Lower lobe of right lung (tissue), 2 donors: ENCODE measurements at regions not wholly inside any gene's neighbourhood (a gene's known extent, or its start where the extent isn't known, plus 50 kb on each side); places are given as distances from the start of the nearest gene placed in this dataset.

Experiments used
- ATAC-seq, 2 donors: fragments of 200-7000 bp; cut with Tn5 transposase; one replicate each; pipeline ENCODE4 v1.9.1; 2020 to 2022; ENCODE audit warnings: mild to moderate bottlenecking in 2 of 2, moderate library complexity in 2 of 2
- DNase-seq: peaks from one replicate; pipeline ENCODE4 v3.0.0-alpha.2; 2020
- H3K27ac ChIP-seq: fragments of 200-600 bp; one replicate; pipeline ENCODE4 v1.8.0; 2022
- H3K27me3 ChIP-seq: fragments of 200-600 bp; one replicate; pipeline ENCODE4 v1.8.0; 2022; ENCODE audit warnings: low read depth
- H3K36me3 ChIP-seq: fragments of 200-600 bp; one replicate; pipeline ENCODE4 v1.8.0; 2022; ENCODE audit warnings: mild to moderate bottlenecking
- H3K4me1 ChIP-seq: fragments of 200-600 bp; one replicate; pipeline ENCODE4 v1.8.0; 2022
- H3K4me3 ChIP-seq: fragments of 200-600 bp; one replicate; pipeline ENCODE4 v1.8.0; 2022; ENCODE audit warnings: mild to moderate bottlenecking
- H3K9me3 ChIP-seq: fragments of 200-600 bp; one replicate; pipeline ENCODE4 v1.8.0; 2022
- intact Hi-C: fragments of 100-400 bp; cut with DNase I; formaldehyde crosslinking; loops from one replicate; pipeline ENCODE4 v1.11.0; 2022
- TF ChIP-seq, protein P1 (sequence below): fragments of 200-600 bp; IDR thresholded peaks from one replicate; pipeline ENCODE4 v1.8.0; 2022; ENCODE audit warnings: antibody characterized with exemption, mild to moderate bottlenecking
- donor health status: DM: no; HTN: yes; CAD: no; lungs with severe emphysema.

DNA sequence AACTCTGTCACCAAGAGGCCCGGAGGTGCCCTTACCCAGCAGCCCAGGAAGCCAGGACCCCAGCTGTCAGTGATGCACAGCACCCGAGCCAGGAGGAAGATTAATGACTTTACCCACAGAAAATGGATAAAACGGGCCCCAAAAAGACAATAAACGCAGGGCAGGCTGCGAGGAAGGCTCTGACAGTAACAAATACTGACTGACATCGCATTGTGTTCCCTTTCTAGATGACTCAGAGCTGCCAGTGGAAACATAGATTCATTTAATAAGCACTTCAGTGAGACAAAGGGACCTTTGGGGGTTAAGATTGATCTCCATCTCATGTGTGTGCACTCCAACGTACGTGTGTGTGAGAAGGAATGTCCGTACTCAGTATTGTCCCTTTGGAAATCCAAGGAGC lies 225.3 kb upstream of the PPP2R3A start:
- peaks cover 10% of the 10 kb centered on the region for H3K9me3 ChIP-seq
- ATAC-seq, result no peak
- H3K4me1 ChIP-seq, result no peaks in the 10 kb centered on the region
- DNase-seq, result no peak
- intact Hi-C loops, result no loop called here
- H3K27me3 ChIP-seq, result no peaks in the 10 kb centered on the region
- no peaks in the 10 kb centered on the region for H3K36me3 ChIP-seq
- H3K27ac ChIP-seq, result no peak overlapping the region
- H3K4me3 ChIP-seq, result no peak overlapping the region
- TF ChIP-seq, protein P1, sequence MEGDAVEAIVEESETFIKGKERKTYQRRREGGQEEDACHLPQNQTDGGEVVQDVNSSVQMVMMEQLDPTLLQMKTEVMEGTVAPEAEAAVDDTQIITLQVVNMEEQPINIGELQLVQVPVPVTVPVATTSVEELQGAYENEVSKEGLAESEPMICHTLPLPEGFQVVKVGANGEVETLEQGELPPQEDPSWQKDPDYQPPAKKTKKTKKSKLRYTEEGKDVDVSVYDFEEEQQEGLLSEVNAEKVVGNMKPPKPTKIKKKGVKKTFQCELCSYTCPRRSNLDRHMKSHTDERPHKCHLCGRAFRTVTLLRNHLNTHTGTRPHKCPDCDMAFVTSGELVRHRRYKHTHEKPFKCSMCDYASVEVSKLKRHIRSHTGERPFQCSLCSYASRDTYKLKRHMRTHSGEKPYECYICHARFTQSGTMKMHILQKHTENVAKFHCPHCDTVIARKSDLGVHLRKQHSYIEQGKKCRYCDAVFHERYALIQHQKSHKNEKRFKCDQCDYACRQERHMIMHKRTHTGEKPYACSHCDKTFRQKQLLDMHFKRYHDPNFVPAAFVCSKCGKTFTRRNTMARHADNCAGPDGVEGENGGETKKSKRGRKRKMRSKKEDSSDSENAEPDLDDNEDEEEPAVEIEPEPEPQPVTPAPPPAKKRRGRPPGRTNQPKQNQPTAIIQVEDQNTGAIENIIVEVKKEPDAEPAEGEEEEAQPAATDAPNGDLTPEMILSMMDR, result no peak

DNA sequence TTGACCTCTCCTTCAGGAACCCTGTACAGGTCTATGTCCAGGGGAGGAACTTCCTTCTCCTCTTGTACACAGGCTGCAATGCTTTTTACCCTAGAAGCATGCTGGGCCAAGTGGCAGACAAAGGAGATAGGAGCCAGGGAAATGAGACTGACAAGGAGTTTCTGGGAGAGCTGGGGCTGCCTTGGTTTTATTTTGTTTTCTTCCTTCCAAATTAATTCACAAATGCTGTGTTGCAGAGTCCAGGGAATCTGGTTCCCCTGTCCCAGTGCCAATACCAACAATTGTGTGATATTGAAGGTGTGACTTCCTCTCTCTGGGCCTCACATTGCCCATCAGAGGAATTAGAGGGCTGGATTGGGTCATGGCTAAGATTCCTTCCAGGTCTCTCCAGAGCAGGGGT lies 224.8 kb upstream of the PPP2R3A start:
- no peak overlapping the region for H3K27ac ChIP-seq
- H3K27me3 ChIP-seq, result no peaks in the 10 kb centered on the region
- intact Hi-C loops, result no loop called here
- TF ChIP-seq, protein P1, result no peak
- DNase-seq, result no peak
- no peaks in the 10 kb centered on the region for H3K36me3 ChIP-seq
- no peak for ATAC-seq
- H3K4me1 ChIP-seq, result no peaks in the 10 kb centered on the region
- no peak overlapping the region for H3K4me3 ChIP-seq
- peaks cover 10% of the 10 kb centered on the region for H3K9me3 ChIP-seq

DNA sequence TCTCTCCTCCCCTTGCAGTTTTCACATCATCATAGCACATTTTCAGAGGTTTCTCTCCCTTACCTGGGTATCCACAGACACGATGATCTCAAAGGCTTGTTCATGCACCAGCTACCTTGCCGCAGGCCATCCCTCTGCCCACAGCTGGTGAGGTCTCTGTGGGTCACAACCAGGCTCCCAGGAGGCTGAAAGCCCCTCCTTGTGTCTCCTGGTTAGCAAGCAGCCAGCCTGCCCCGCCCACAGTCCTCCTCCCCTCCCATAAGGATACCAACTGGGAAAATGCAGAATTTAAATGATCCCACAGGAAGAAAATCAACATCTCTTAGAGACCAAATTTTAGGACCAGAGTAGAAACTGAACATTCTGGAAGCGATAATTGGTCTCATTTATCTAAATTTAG lies 213.5 kb upstream of the PPP2R3A start:
- no peaks in the 10 kb centered on the region for H3K27me3 ChIP-seq
- intact Hi-C loops, result no loop called here
- H3K27ac ChIP-seq, result no peak overlapping the region
- H3K4me3 ChIP-seq, result no peak overlapping the region
- no peaks in the 10 kb centered on the region for H3K9me3 ChIP-seq
- DNase-seq, result no peak
- ATAC-seq, result no peak
- H3K36me3 ChIP-seq, result no peaks in the 10 kb centered on the region
- TF ChIP-seq, protein P1, result no peak
- no peaks in the 10 kb centered on the region for H3K4me1 ChIP-seq

DNA sequence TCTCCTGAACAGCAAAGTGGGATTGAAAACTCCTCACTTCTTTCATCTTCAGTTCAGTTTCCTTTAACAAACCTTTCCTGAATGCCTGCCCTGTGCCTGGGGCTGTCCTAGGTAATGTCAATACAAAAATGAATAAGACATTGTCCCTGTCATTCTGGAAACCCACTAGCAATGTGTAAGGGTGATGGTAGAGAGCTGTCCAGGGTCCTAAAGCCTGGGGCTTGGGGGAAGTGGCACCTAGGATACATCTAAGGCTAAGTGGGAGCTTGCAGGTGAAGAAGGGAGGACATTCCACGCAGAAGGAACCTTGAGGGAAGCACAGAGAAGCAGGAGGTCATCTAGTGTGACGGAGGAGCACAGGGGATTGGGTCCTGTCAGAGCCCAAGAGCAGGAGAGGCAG lies 212.7 kb upstream of the PPP2R3A start:
- DNase-seq, result no peak
- Histone ChIP-seq H3K27ac (no peak overlapping the region), H3K9me3 (no peaks in the 10 kb centered on the region), H3K4me3 (no peak overlapping the region), H3K4me1 (no peaks in the 10 kb centered on the region), H3K36me3 (no peaks in the 10 kb centered on the region), H3K27me3 (no peaks in the 10 kb centered on the region)
- no peak for ATAC-seq
- intact Hi-C loops, result no loop called here
- TF ChIP-seq, protein P1, result no peak

DNA sequence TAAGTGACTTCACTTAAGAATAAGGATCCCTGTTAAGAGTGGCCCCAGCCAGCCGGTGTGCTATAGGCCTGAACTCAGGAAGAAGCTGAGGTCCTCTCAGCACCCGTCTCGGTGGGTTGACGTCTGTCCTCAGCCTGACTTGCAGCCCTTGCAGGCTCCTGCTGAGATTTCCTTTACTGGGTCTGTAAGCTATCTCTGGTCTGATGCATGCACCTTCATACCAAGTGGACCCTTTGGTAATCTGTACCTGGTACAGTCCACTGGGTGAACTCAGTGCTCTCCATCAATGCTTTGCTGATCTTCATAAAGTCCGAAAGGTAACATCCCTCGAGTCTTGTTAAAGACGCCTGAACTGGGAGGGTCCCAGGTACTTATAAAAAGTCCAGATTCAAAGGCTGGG lies 212.0 kb upstream of the PPP2R3A start:
- intact Hi-C loops, result no loop called here
- no peaks in the 10 kb centered on the region for H3K27me3 ChIP-seq
- TF ChIP-seq, protein P1, result no peak
- no peak for DNase-seq
- H3K4me1 ChIP-seq, result no peaks in the 10 kb centered on the region
- no peaks in the 10 kb centered on the region for H3K36me3 ChIP-seq
- no peak overlapping the region for H3K4me3 ChIP-seq
- H3K9me3 ChIP-seq, result no peaks in the 10 kb centered on the region
- ATAC-seq, result no peak
- no peak overlapping the region for H3K27ac ChIP-seq
